Kidney (tissue), 13 donors: ENCODE measurements at regions not wholly inside any gene's neighbourhood (a gene's known extent, or its start where the extent isn't known, plus 50 kb on each side); places are given as distances from the start of the nearest gene placed in this dataset.
A peak's percentile ranks its signal among the peaks of the same experiment; 100 is the strongest.

Source experiments
- DNase-seq, 5 donors: peaks; one replicate each; pipeline ENCODE4 v3.0.0-alpha.2; 2013 to 2020
- FAIRE-seq: peaks from 2 replicates; lab custom pipeline; 2012; peaks lifted over from hg19 to GRCh38; lab: Jason Lieb, UNC
- H3K27ac ChIP-seq, 2 donors: one replicate each; pipeline ENCODE4 v1.7.0; 2013; ENCODE audit warnings: low read depth in 2 of 2, low read length in 2 of 2, inconsistent platforms in 1 of 2
- H3K27me3 ChIP-seq: one replicate; pipeline ENCODE4 v1.7.1; 2013; ENCODE audit warnings: low read length, inconsistent platforms; ENCODE audit not compliant: control insufficient read depth, insufficient read depth
- H3K36me3 ChIP-seq, 3 donors: one replicate each; pipeline versions ENCODE4 v1.7.0 to v1.7.1; 2013; ENCODE audit warnings: low read length in 3 of 3, control low read depth in 1 of 3, inconsistent platforms in 1 of 3; ENCODE audit not compliant: insufficient read depth in 3 of 3, control insufficient read depth in 2 of 3
- H3K4me1 ChIP-seq, 3 donors: one replicate each; pipeline versions ENCODE4 v1.7.0 to v1.7.1; 2013; ENCODE audit warnings: low read length in 3 of 3, inconsistent platforms in 1 of 3, low read depth in 1 of 3; ENCODE audit not compliant: control insufficient read depth in 2 of 3, insufficient read depth in 2 of 3
- H3K4me3 ChIP-seq, 3 donors: one replicate each; pipeline versions ENCODE4 v1.7.0 to v1.8.1; 2013; ENCODE audit warnings: low read length in 3 of 3, control low read depth in 1 of 3, inconsistent platforms in 1 of 3
- H3K9ac ChIP-seq, 3 donors: one replicate each; pipeline versions ENCODE4 v1.7.0 to v1.7.1; 2013; ENCODE audit warnings: low read length in 3 of 3, control low read depth in 1 of 3, inconsistent platforms in 1 of 3
- H3K9me3 ChIP-seq, 3 donors: one replicate each; pipeline versions ENCODE4 v1.7.0 to v1.7.1; 2013; ENCODE audit warnings: low read length in 3 of 3, control low read depth in 1 of 3, inconsistent platforms in 1 of 3; ENCODE audit not compliant: control insufficient read depth in 2 of 3, insufficient read depth in 1 of 3
- CTCF ChIP-seq: IDR thresholded peaks from 3 replicates; pipeline ENCODE4 v1.5.1; 2012; ENCODE audit warnings: mild to moderate bottlenecking, moderate library complexity, borderline replicate concordance; ENCODE audit not compliant: insufficient read depth; ENCODE audit errors: extremely low read depth
- intact Hi-C: fragments of 100-400 bp; cut with DNase I; formaldehyde crosslinking; loops from one replicate; pipeline ENCODE4 v1.11.1; 2022
- donor health status: control.
- donor health status: control.
- donor health status: control.
- donor health status: control.
- donor health status: control.
- donor health status: DM: yes; HTN: yes; CAD: no.
- donor health status: Normal renal cell carcinoma (clear cell type).

GRCh38 chr3:35908366-35909232, 269.3 kb downstream of the ARPP21 start:
- no peaks in the 10 kb centered on the region for H3K4me1 ChIP-seq
- TF ChIP-seq CTCF = peak; percentile 52
- DNase-seq (peak in 4 of 5 donors; percentile 73 to 88 (median 80)), FAIRE-seq (peak; percentile 84)
- no peak overlapping the region for H3K27ac ChIP-seq
- no peak overlapping the region for H3K4me3 ChIP-seq
- intact Hi-C loops = no loop called here
- no peaks in the 10 kb centered on the region for H3K36me3 ChIP-seq
- H3K27me3 ChIP-seq = no peaks in the 10 kb centered on the region
- H3K9ac ChIP-seq = no peak overlapping the region
- no peaks in the 10 kb centered on the region for H3K9me3 ChIP-seq

GRCh38 chr3:35919160-35919559, 279.8 kb downstream of the ARPP21 start:
- Histone ChIP-seq H3K27ac (no peak overlapping the region), H3K4me3 (no peak overlapping the region), H3K27me3 (no peaks in the 10 kb centered on the region), H3K36me3 (no peaks in the 10 kb centered on the region), H3K9ac (no peak overlapping the region), H3K9me3 (no peaks in the 10 kb centered on the region), H3K4me1 (no peaks in the 10 kb centered on the region)
- no peak for DNase-seq
- no peak for FAIRE-seq
- no peak for TF ChIP-seq CTCF
- intact Hi-C loops = no loop called here

GRCh38 chr3:35921718-35922117, 282.4 kb downstream of the ARPP21 start:
- DNase-seq (no peak), FAIRE-seq (no peak)
- H3K9me3 ChIP-seq = no peaks in the 10 kb centered on the region
- no peak overlapping the region for H3K9ac ChIP-seq
- H3K36me3 ChIP-seq = no peaks in the 10 kb centered on the region
- no peaks in the 10 kb centered on the region for H3K27me3 ChIP-seq
- H3K4me3 ChIP-seq = no peak overlapping the region
- no peak overlapping the region for H3K27ac ChIP-seq
- H3K4me1 ChIP-seq = no peaks in the 10 kb centered on the region
- intact Hi-C loops = no loop called here
- no peak for TF ChIP-seq CTCF
